GM23248 (cell line): ENCODE measurements at regions not wholly inside any gene's neighbourhood (a gene's known extent, or its start where the extent isn't known, plus 50 kb on each side); places are given as distances from the start of the nearest gene placed in this dataset.

Experiments used
- DNase-seq: peaks from one replicate; pipeline ENCODE4 v3.0.0-alpha.2; 2015
- H2AFZ ChIP-seq: fragments of 200-600 bp; sonication (generic); 2 replicates; pipeline ENCODE4 v1.6.1; 2016; ENCODE audit warnings: antibody characterized with exemption
- H3F3A ChIP-seq: fragments of 200-600 bp; sonication (generic); 2 replicates; pipeline ENCODE4 v1.6.1; 2016; ENCODE audit warnings: mild to moderate bottlenecking, antibody characterized with exemption, mixed run types; ENCODE audit not compliant: insufficient read depth
- H3K27ac ChIP-seq: fragments of 200-600 bp; sonication (generic); 2 replicates; pipeline ENCODE4 v1.5.1; 2016; ENCODE audit warnings: mild to moderate bottlenecking
- H3K27me3 ChIP-seq: fragments of 200-600 bp; sonication (generic); replicated peaks from 2 replicates; pipeline ENCODE4 v1.6.1; 2016; ENCODE audit warnings: mild to moderate bottlenecking; ENCODE audit not compliant: insufficient read depth
- H3K36me3 ChIP-seq: fragments of 200-600 bp; sonication (generic); 2 replicates; pipeline ENCODE4 v1.6.1; 2016; ENCODE audit warnings: low read depth, mild to moderate bottlenecking
- H3K4me1 ChIP-seq: fragments of 200-600 bp; sonication (generic); 2 replicates; pipeline ENCODE4 v1.6.1; 2016; ENCODE audit warnings: mild to moderate bottlenecking; ENCODE audit not compliant: insufficient read depth
- H3K4me2 ChIP-seq: fragments of 200-600 bp; sonication (generic); one replicate; pipeline ENCODE4 v1.6.1; 2016; ENCODE audit warnings: mild to moderate bottlenecking; ENCODE audit not compliant: unreplicated experiment
- H3K4me3 ChIP-seq: fragments of 200-600 bp; sonication (generic); 2 replicates; pipeline ENCODE4 v1.5.1; 2016; ENCODE audit warnings: mild to moderate bottlenecking
- H3K79me2 ChIP-seq: fragments of 200-600 bp; sonication (generic); 2 replicates; pipeline ENCODE4 v1.6.1; 2016; ENCODE audit warnings: mild to moderate bottlenecking; ENCODE audit not compliant: insufficient read depth
- H3K9ac ChIP-seq: fragments of 200-600 bp; sonication (generic); 2 replicates; pipeline ENCODE4 v1.6.1; 2016; ENCODE audit warnings: mild to moderate bottlenecking
- H3K9me2 ChIP-seq: fragments of 200-600 bp; sonication (generic); 2 replicates; pipeline ENCODE4 v1.6.1; 2016; ENCODE audit warnings: mixed run types, mild to moderate bottlenecking, moderate library complexity; ENCODE audit not compliant: insufficient read depth
- H3K9me3 ChIP-seq: fragments of 200-600 bp; sonication (generic); one replicate; pipeline ENCODE4 v1.6.1; 2017; ENCODE audit warnings: low read depth
- H4K20me1 ChIP-seq: fragments of 200-600 bp; sonication (generic); 2 replicates; pipeline ENCODE4 v1.6.0; 2016; ENCODE audit not compliant: insufficient read depth
- EZH2 ChIP-seq: fragments of 200-600 bp; sonication (generic); IDR thresholded peaks from 2 replicates; pipeline ENCODE4 v1.6.1; 2018; ENCODE audit warnings: antibody characterized with exemption, mild to moderate bottlenecking; ENCODE audit not compliant: insufficient read depth, poor library complexity, severe bottlenecking
- EZH2phosphoT487 ChIP-seq: fragments of 200-600 bp; sonication (generic); IDR thresholded peaks from 2 replicates; pipeline ENCODE4 v1.6.1; 2018; ENCODE audit warnings: antibody characterized with exemption, moderate library complexity, mild to moderate bottlenecking, low read depth; ENCODE audit not compliant: insufficient read depth
- WGBS, 2 experiments: methylation state at CpG; one replicate each; pipeline ENCODE4 v1.1.6; 2015 to 2017; ENCODE audit warnings: low lambda C conversion rate in 2 of 2, low coverage in 1 of 2; ENCODE audit errors: missing lambda C conversion rate in 2 of 2; 5-methylcytosine and 5-hydroxymethylcytosine counted together
- in situ Hi-C: fragments of 300-500 bp; cut with MboI; formaldehyde crosslinking; loops from 2 replicates; pipeline ENCODE4 v1.15.0; 2020

DNA sequence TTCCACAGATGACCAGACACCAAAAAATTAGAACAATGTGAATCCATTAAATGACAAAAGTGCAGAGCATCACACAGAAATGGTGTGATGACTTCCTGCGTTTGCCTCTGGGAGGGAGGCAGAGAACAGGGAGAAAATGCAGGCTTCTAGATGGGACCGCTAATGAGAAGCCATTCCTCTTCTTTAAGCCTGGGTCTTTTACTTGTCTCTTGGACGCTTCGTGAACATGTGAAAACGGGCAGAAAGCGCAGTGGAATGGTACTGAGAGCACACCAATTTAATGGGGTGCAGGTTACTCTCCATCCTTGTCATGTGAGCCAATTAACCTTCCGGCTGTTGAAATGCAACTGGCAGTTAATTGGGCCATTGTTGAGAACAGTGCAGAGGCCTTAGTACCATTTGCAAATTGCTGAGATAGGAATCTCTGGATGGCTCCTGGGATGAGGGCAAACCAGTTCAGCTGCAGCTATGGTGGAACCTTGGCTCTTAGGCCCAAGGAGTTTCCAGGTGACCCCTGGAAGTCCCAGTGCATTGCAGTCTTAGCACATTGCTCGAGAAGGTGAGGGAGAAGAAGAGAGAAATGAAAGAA, 210.4 kb upstream of the CXCR4 start:
- no peak for DNase-seq
- TF ChIP-seq EZH2phosphoT487 (no peak), EZH2 (no peak)
- no peaks in the 10 kb centered on the region for H3K36me3 ChIP-seq
- H3K27me3 ChIP-seq = no peaks in the 10 kb centered on the region
- H3K4me3 ChIP-seq = no peak overlapping the region
- no peak overlapping the region for H3K27ac ChIP-seq
- in situ Hi-C loops = no loop called here
- H3K79me2 ChIP-seq = no peaks in the 10 kb centered on the region
- no peak overlapping the region for H3K9ac ChIP-seq
- no peaks in the 10 kb centered on the region for H3F3A ChIP-seq
- H4K20me1 ChIP-seq = no peaks in the 10 kb centered on the region
- H2AFZ ChIP-seq = no peak overlapping the region
- no peak overlapping the region for H3K4me2 ChIP-seq
- WGBS, 2 experiments = 19 to 21% methylated on average over 8 of the region's 8 CpGs
- no peaks in the 10 kb centered on the region for H3K9me3 ChIP-seq
- no peaks in the 10 kb centered on the region for H3K9me2 ChIP-seq
- no peaks in the 10 kb centered on the region for H3K4me1 ChIP-seq

DNA sequence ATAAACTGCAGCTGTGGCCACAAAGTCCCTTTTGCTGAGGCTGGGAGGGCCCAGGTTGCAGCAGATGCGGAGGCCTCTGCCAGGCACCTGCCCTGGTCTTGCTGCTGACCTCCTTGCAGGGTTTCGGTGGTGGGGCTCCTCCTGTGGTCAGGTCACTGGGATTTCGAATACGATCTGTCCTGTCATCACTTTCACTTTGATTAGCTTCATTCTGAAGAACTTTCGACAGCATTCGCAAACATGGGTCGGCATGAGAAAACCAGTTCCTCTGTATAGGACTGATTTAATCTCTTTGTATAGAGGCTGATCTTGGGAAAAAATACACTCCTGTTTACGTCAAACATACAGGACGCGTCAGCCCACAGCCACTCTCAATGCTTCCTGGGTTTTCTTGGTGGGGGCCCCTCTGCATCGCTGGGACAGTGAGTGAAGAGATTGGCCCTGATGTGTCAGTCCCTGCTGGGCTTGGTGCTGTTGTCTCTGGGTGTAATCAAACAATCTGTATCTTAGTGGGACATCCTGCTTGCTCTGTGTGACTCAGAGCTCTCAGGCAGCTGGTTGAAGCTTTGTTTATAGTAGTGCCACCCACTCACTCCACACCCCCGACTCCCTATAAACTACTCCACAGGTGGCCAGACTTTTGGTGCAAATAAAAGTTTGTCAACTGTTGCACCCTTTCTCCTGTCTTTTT, 209.4 kb upstream of the CXCR4 start:
- Histone ChIP-seq H3K4me3 (no peak overlapping the region), H2AFZ (no peak overlapping the region), H3K27me3 (0 out of 2 replicates have a peak, but pooled peaks cover 1% of the 10 kb centered on the region), H3K9me2 (no peaks in the 10 kb centered on the region), H3K9ac (no peak overlapping the region), H3K36me3 (no peaks in the 10 kb centered on the region), H3K27ac (no peak overlapping the region), H3K9me3 (no peaks in the 10 kb centered on the region), H3K4me1 (no peaks in the 10 kb centered on the region), H3F3A (no peaks in the 10 kb centered on the region), H3K4me2 (no peak overlapping the region), H4K20me1 (no peaks in the 10 kb centered on the region), H3K79me2 (no peaks in the 10 kb centered on the region)
- peak; percentile 9 for DNase-seq
- TF ChIP-seq EZH2phosphoT487 (no peak), EZH2 (no peak)
- in situ Hi-C loops = no loop called here
- 32 to 40% methylated on average over 12 of the region's 12 CpGs for WGBS, 2 experiments

DNA sequence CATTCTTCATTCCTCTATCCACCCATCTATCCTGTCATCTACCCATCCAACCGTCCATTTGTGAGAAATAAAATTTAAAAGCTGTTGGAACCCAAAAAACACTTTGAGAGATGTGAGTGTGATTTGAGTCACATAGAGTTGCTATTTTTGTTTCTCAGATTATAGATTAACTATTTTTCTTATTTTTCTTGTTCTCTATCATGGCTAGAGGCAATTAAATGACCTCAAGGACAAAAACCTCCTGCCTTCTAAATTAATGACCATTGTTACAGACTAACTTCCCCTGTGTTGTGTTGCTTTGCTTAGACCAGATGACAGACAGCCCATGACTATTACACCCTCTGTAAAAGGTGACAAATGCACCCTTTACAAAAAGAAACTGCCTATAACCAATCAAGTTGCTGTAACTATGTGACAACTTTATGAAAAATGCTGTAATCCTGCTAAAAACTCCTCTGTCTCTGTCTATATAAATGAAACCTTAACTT, 207.9 kb upstream of the CXCR4 start:
- Histone ChIP-seq H3K4me2 (no peak overlapping the region), H3K27ac (no peak overlapping the region), H3K9ac (no peak overlapping the region), H3K36me3 (no peaks in the 10 kb centered on the region), H3K9me2 (no peaks in the 10 kb centered on the region), H3K4me1 (no peaks in the 10 kb centered on the region), H3F3A (no peaks in the 10 kb centered on the region), H3K79me2 (no peaks in the 10 kb centered on the region), H3K27me3 (0 out of 2 replicates have a peak, but pooled peaks cover 4% of the 10 kb centered on the region), H3K4me3 (no peak overlapping the region), H3K9me3 (no peaks in the 10 kb centered on the region), H4K20me1 (no peaks in the 10 kb centered on the region), H2AFZ (no peak overlapping the region)
- DNase-seq = no peak
- TF ChIP-seq EZH2phosphoT487 (no peak), EZH2 (no peak)
- in situ Hi-C loops = no loop called here
- 10 to 13% methylated on average over 1 of the region's 1 CpG for WGBS, 2 experiments

- H3K9ac ChIP-seq = no peak overlapping the region
- no peak overlapping the region for H3K4me2 ChIP-seq
- no peak overlapping the region for H2AFZ ChIP-seq
- WGBS, 2 experiments = 16 to 27% methylated on average over 3 of the region's 3 CpGs
- no peaks in the 10 kb centered on the region for H4K20me1 ChIP-seq
- H3K27me3 ChIP-seq = 0 out of 2 replicates have a peak, but pooled peaks cover 4% of the 10 kb centered on the region
- H3K9me3 ChIP-seq = no peaks in the 10 kb centered on the region
- DNase-seq = no peak
- H3K9me2 ChIP-seq = no peaks in the 10 kb centered on the region
- H3K79me2 ChIP-seq = no peaks in the 10 kb centered on the region
- no peak overlapping the region for H3K4me3 ChIP-seq
- in situ Hi-C loops = no loop called here
- no peaks in the 10 kb centered on the region for H3K4me1 ChIP-seq
- TF ChIP-seq EZH2 = no peak
- TF ChIP-seq EZH2phosphoT487 = no peak
- no peaks in the 10 kb centered on the region for H3K36me3 ChIP-seq
- no peaks in the 10 kb centered on the region for H3F3A ChIP-seq
- H3K27ac ChIP-seq = no peak overlapping the region
Observed at GRCh38 chr2:136324966-136325365, 207.0 kb upstream of the CXCR4 start.
